HG02610 (cell line): ENCODE measurements at regions not wholly inside any gene's neighbourhood (a gene's known extent, or its start where the extent isn't known, plus 50 kb on each side); places are given as distances from the start of the nearest gene placed in this dataset.
"Not testable (repeated sequence)": the region's sequence is repeated elsewhere in the genome, so short reads cannot be mapped to it uniquely, and the experiment has no call there.

ENCODE experiments used
- ATAC-seq: cut with Tn5 transposase; IDR thresholded peaks from one replicate; pipeline ENCODE4 v1.9.1; 2021; ENCODE audit warnings: mild to moderate bottlenecking, moderate library complexity; ENCODE audit not compliant: unreplicated experiment

DNA sequence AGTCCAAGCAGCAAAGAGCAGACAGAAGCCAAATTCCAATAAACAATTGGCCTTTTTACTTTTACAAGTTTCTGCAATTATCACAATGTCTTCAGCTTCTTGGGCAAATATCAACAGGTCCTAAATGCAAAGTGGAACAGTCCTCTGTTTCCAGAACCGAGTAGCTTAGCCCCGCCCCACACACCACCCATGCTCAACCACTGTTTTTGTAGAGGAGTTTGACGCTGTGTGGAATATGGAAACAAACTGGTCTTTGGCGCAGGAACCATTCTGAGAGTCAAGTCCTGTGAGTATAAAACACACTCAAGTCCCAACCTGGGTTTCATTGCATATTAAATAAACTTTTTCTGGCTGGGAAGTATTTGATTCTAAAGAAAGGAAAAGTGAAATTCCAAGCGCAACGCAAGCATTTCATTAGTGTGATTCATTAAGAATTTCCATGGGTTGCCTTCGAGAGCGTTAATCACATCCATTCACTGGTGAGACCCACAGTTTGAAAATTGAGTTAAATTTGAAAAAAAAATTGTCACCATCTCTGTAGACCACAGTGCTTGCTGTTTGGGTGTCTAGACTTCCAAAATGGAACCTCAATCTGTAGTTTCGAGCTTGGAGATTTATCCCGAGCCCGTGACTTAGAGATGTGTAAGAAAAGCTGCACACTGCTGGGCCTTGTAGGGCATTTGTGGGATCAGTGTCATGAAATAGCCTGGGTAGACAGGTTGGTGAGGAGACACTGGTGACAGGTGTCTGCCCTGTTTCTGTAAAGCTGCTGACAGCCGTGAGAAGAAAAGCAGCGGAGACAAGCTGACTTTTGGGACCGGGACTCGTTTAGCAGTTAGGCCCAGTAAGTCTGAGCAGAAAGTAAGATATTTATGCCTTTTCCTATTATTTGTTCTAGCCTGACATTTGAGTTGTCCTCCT, 96.1 kb downstream of the DAD1 start:
- no peak for ATAC-seq

DNA sequence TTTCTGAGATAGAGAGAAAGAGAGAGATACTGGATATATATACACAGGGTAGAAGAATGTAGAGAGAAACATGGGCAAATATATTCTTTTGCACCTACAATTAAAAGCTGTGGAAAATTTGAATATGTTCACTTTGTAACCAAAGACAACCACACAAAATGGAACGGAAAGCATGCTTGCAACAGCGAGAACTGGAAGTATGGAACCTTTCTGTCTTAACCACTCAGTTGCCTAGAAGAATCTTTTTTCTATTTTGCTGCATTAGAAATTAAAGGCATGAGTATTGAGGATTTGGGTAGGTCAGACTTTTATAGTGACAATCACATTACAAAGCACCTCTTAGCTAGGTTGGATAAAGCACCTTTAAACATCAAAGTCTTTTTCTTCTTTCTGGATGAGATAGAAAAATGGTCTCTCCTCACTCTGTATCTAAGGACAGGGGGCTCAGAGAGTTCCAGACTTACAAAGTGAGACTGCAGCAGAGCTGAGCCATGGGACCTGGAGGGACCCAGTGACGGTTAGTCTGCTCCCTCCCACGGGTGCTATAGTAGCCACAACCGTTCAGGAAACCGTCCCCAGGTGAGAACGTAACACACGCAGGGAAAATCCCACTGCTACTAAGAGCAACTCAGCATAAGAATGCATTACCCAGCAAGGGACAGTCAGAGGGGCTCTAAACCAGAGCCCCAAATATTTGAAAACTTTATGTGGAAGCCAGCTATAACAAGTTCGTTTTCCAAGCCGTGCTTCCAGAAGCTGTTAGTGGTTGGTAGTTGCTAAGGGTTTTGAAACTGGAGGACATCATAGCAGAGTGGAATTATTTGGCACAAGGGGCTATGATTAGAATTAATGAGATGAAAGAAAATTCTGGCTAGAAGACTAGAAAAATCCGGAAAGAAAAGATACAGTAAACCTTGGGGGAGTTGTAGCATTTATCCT, 97.1 kb downstream of the DAD1 start:
- no peak for ATAC-seq

DNA sequence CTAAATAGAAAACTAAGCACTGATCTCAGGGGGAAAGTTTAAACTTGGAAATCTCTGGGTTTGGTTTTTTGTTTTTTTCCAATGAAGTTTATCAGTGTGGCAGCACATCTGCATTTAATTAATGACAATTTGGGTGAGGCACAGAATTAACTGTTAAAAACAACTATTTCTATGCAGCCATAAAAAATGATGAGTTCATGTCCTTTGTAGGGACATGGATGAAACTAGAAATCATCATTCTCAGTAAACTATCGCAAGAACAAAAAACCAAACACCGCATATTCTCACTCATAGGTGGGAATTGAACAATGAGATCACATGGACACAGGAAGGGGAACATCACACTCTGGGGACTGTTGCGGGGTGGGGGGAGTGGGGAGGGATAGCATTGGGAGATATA, 98.0 kb downstream of the DAD1 start:
- ATAC-seq: not testable (repeated sequence)

DNA sequence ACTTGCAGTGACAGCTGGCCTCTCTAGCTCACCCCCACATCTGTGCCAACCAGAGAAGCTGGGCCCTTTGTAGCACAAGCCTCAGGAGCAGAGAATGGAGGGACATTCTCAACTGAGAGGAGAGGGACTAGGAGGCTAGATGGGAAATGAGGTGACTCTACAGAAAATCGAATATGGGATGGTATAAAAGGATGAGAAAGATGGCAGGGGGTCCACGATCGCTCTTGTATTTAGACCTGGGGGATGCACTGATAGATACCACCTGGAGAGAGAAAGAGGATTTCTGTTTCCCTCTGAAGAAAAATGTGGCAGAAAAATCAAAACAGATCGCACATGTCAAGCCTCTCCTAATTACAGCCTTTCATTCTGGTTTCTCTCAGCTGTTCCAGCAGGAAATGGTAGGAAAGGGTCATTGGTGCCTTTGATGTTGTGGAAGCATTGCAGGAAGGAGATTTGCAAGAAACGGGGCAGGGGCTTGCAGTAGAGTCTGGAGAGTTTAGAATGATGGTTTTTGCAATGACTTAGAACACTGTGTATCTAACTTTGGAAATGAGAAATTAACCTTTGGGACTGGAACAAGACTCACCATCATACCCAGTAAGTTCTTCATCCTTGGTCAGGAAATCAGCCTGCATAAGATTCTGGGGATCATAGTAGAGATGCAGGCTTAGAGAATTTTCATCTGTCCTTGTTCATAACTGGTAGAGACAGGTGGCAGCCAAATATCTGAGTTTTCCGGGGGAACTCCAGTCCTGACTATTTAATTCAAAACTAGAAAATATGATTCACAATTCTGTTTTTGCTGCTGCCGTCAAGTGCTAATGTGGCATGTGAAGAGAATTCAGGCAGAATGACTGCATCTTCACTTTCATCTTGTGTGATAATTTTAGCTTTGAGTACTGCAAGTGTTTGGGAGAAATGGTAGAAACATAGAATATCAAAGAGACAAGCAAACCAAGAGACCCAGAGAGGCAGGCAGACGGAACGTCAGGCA, 98.8 kb downstream of the DAD1 start:
- peak; percentile 34 for ATAC-seq

DNA sequence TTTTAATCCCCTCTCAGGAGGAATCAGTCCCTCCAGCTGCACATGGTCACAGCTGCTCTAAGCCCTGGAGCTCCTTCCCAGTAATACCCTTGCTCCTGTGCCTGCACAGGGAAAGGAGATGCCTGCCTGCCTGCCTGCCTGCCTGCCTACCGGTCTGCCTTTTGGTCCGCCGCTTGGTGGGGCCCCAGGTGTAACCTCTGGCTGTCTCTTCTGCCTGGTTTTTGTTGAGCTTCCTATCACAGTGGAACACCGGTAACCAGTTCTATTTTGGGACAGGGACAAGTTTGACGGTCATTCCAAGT, 99.8 kb downstream of the DAD1 start:
- ATAC-seq: no peak

DNA sequence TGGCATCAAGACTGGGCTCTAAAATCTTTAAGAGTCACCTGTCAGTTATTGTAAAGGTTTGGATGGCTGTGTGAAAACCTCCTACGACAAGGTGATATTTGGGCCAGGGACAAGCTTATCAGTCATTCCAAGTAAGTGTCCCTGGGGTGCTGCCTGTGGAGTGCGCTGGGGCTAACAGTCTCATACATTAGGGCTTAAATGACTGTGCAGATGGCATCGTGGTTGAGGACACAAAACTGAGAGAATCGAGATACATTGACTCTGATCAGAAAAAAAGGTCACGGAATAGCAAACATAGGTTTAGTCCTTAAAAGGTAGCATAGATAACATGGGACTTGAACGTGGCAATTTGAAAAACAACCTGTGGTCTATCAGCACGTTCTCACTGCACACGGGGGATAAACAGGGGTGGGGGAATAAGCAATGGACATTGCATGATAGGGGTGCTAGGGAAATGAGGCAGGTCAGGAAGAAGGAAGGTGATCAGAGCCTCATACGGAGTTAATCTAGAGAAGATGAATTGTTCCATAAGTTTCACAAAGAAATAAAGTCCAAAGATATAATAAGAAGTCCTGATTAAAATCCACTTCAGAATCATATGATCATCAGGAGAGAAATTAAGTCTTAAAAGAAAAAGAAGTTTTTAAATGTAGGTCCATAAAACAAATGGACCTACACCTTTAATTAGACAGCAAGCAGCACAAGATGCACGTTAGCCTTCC, 100.3 kb downstream of the DAD1 start:
- peak; percentile 32 for ATAC-seq

DNA sequence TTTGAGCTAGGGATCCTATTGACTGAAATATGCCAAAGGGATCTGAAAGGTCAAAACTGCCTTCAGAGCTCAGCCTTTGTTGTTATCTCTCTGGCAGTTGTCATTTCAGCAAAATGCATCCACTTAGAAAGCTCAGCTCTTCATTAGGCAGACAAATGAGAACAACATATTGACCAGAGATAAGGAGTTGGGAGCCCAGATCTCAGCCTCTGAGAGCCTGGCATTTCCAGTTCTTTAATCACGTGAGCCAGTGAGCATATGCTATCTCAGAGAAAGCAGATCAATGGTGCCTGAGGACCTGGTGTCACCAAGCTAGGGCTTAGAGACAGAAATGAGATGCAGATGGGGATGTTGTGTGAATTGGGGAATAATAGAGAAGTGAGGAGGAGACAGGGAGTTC, 101.1 kb downstream of the DAD1 start:
- ATAC-seq: no peak

DNA sequence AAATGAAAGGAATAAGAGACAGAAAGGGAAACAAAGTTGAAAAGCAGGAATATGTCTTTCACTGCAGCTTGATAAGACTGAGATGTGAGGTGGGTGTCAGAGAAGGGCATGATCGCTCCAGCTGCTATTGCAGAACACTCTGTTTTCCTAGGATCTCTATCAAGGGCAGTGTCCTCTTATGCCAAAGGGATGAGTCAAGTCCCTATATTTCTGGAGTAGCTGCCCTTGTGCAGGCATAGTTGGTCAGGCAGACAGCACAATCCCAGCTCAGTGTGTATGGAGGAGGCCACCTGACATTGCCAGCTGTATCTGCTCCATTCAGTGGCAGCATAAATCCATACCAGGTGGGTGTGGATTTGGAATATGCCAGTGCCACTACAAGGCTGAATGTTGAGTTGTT, 101.6 kb downstream of the DAD1 start:
- ATAC-seq: no peak

DNA sequence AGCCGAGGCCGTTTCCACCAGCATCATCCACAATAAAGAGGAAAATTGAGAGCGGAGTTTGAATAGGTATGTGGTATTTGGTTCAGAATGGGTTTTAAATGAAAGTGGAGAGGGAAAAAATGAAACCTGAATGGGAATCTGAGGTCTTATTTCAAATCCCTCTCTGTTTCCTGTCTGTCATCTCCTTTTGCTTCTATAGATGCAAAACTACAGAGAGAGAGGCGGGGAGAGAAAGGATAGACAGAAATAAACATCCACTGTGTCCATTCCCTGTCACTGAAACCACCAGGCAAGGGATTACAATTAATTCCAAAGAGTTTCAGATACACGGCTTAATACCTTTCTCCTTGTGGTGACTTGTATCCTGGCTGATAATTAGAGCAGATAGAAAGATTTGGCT, 102.3 kb downstream of the DAD1 start:
- ATAC-seq: no peak

DNA sequence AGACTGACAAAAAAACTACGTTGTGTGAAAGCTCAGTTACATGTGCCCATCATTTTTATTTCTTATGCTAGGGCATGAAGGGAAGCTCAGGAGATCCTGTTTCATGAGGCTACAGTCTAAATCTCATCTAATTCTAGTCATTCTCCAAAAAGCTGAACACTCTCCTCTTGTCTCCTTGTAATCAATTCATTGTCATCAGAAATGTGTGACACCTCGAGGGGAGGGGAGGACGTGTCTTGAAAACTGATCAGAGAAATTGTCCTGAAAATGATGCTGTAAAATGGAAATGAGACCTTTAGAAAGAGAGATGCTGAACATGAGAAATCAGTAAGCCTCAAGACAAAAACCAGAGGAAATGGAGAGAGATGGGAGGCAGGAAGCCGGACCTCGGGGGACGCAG, 103.4 kb downstream of the DAD1 start:
- ATAC-seq: no peak

DNA sequence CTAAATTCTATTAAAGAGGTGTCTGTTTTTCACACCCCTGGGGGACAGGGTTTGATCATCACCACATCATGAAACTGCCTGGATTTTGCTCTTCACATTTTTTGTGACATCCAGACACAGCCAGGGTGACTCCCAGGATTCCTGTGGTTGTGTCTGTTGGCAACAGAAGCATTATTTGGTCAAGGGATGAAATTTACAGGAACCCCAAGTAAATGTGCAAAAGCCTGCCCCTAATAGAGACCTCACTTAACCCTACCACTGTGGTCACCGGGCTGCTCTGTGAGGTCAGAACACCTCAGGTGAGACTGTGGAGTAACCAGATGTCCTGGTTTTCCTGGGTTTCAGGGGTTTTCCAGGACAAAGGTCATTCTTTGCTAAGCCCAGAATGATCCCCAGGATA, 103.8 kb downstream of the DAD1 start:
- no peak for ATAC-seq

DNA sequence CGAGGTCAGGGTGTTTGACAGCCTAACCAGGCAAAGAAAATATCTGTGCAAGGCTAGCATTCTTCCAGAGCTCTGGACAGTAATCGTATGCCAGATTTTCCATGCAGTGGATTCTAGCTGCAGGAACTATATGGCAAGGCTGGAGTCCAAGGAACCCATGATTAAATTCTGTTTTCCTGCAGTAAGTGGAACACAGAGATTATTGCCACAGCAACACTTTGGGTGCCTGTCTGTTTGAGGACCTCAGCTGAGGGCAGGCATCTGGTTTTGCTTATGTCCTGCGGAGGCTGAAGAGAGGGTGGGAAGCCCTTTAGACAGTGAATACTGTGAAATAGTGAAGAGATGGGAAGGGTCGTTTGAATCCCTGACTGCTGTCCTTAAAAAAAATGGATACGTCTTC, 104.4 kb downstream of the DAD1 start:
- ATAC-seq: no peak

DNA sequence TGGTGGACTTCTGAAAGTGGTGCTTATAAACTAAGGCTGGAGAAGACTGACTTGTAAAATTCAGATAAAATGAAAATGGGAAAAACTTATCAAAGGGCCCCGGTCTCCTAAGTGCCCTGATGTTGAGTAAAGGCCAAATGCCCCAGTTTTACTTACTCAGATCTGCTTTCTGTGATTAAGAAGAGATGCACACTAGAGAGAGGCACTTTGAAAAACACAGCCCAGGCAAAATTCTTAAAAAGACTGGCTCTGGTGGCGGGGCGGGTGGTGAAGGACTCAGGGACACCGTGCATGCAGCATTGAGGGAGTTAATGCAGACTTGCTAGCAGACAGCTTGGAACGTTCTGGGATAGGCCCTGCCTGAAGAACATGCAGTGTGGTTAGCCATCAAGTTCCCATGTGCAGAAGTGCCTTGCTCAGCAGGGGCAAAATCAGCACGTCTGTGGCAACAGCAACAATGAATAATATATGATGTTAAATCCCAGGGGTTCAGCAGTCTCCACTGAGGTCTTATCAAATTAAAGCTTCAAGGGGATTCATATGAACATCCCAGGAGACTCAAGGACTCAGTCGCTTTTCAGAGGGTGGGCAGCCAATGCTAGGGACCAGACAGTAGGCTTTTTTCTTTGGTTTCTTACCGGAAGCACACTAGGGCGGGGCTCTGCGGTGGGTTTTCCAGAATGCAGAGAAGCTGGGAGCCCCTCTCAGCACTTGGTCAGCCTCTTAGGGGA, 105.0 kb downstream of the DAD1 start:
- ATAC-seq: no peak

DNA sequence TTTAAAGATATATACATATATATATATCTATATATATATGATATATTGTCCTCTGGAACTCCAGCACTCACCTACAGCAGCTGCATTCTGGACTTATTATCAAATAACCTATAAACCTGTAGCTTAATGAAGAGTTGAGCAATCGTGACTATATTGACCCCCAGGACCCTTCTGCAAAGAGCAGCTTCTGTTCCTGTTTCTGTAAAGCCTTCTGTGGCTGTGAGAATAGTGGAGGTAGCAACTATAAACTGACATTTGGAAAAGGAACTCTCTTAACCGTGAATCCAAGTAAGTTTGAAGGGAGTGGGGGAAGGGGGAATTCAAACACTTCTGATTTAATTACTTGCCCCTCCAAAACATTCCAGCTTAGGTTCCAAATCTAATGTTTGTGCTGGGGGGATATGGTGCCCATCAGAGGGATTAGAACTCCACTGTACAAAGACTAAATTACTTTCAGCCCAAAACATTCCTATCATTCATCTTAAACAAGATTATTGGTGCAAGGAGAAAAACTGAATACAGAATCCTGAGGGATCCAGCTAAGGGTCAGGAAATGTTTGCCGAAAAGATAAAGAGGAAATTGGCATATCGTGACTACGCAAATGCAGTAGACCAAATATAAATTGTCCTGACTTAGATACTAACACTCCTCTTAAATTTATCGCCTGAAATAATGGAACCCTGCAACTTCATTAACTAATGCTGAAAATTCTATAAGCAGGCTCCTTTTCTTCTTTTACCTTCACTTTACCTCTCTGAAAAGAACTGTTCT, 106.1 kb downstream of the DAD1 start:
- no peak for ATAC-seq

DNA sequence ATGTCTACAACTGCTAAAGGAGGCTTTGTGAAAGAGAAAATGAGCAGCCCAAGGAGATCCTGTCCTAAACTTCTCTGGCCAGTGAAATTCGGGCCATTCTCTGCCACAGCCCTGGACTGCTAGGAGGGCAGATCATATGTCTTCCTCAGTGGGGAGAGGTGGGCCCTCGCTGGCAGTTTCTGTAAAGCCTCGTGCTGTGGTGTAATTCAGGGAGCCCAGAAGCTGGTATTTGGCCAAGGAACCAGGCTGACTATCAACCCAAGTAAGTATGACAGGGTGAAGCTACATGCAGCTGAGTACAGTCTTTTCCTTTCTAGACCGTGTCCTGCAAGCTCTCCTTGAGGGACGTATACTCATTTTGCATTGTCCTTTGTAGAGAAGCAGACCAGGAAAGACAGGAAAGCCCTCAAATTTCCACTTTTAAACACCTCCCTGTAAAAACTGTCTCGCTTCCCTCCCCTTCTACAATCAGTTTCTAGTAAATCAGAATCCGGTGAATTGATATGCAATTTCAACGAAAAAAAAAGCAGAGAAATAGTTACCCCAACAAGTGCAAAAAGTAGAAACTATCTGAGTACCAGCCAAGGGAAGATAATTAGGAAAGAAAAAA, 106.8 kb downstream of the DAD1 start:
- ATAC-seq: no peak

DNA sequence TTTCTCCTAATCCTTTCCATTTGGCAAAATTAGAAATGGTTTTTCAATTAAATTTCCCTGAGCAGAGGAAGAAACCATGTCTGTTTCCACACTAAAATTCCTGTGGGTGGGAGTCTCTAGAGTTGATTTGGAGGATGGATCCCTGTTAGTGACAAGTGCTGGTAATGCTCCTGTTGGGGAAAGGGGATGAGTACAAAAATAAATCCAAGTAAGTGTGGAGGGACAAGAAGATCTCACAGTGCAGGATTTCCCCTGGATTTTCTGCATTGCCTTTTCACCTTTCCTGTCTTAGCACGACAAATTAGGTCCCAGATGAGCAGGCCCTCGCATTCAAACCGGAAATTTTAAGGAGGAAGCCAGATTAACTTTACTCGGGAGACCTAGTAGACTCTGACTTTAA, 107.5 kb downstream of the DAD1 start:
- no peak for ATAC-seq

DNA sequence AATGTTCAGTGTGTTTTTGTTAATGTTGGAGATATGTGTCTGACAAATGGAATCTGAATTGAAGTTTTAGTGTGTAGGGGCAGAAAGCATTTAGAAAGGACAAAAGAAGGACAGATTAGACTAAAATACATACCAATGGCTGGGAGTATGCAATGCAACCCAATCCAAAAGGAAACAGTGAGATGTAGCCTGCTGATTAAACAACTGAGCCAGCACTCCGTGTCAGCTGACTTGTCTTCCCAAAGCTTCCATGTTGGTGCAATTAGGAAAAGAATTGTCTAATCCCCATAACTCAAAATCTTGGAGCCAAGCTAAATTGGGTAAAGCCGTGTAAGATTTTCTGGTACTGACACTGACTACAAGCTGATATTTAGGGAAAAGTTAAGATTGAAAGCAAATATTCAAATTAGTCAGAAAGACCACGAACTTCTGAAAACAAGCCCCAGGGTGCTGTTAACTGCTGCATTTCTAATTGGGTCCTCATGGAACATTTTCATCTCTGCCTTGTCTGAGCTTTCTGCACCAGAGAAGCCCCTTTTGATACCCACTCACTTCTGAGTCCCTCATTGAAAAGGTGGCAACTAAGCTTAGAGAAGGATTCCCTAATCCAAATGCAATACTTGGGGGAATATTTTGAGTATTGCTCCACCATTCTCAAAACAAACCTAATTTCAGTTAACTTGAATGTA, 109.1 kb downstream of the DAD1 start:
- no peak for ATAC-seq

DNA sequence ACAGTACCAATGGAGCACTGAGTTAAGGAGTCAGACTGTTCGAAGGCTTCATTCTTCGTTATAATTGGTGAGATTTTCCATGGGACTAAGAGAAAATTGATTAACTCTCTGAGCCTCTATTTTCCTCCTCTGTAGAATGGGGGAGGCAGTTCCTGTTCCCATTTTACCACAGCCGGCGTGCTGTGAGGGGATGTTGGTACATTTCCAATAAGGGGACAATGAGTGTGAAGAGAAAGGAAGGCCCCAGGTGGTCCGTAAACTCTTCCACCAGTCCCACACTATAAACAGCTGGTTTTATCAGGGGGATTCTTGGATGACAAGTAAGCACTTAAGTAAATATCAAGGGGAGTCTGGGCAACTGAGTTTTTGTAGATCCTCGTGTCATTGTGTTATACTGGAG, 109.9 kb downstream of the DAD1 start:
- no peak for ATAC-seq
